CD14-positive monocyte (primary cell): ENCODE measurements at regions not wholly inside any gene's neighbourhood (a gene's known extent, or its start where the extent isn't known, plus 50 kb on each side); places are given as distances from the start of the nearest gene placed in this dataset.
"Not testable (repeated sequence)": the region's sequence is repeated elsewhere in the genome, so short reads cannot be mapped to it uniquely, and the experiment has no call there.

Experiments
- DNase-seq, 3 donors: peaks; one replicate each; pipeline ENCODE4 v3.0.0-alpha.2; 2011 to 2022
- H2AFZ ChIP-seq: 2 replicates; pipeline ENCODE4 v1.6.0; 2012; ENCODE audit warnings: mild to moderate bottlenecking, low read depth, low read length, inconsistent platforms; ENCODE audit not compliant: insufficient read depth, poor library complexity, severe bottlenecking
- H3K27ac ChIP-seq, 2 donors: 1 replicate in 1 of 2; 2 replicates in 1 of 2; pipeline ENCODE4 v1.5.1; 2012 to 2013; ENCODE audit warnings: low read length in 2 of 2, control low read depth in 1 of 2, inconsistent platforms in 1 of 2, low read depth in 1 of 2, mild to moderate bottlenecking in 1 of 2
- H3K27me3 ChIP-seq, 2 donors: one replicate each; pipeline versions ENCODE4 v1.6.0 to v1.6.1; 2011 to 2013; ENCODE audit warnings: low read length in 2 of 2; ENCODE audit not compliant: control insufficient read depth in 2 of 2, insufficient read depth in 2 of 2
- H3K36me3 ChIP-seq, 2 donors: replicated peaks in 1 of 2; 1 replicate in 1 of 2; 2 replicates in 1 of 2; pipeline versions ENCODE4 v1.5.1 to v1.6.1; 2012 to 2013; ENCODE audit warnings: low read length in 2 of 2, control low read depth in 1 of 2, inconsistent platforms in 1 of 2, mild to moderate bottlenecking in 1 of 2; ENCODE audit not compliant: insufficient read depth in 2 of 2, control insufficient read depth in 1 of 2
- H3K4me1 ChIP-seq, 2 donors: 1 replicate in 1 of 2; 2 replicates in 1 of 2; pipeline versions ENCODE4 v1.5.1 to v1.6.1; 2012 to 2013; ENCODE audit warnings: low read length in 2 of 2, control low read depth in 1 of 2, inconsistent platforms in 1 of 2, mild to moderate bottlenecking in 1 of 2, moderate library complexity in 1 of 2; ENCODE audit not compliant: insufficient read depth in 2 of 2, control insufficient read depth in 1 of 2
- H3K4me2 ChIP-seq: replicated peaks from 2 replicates; pipeline ENCODE3; 2012; ENCODE audit warnings: low read length, moderate library complexity, mild to moderate bottlenecking; ENCODE audit not compliant: poor library complexity, severe bottlenecking; ENCODE audit errors: extremely low read depth
- H3K4me3 ChIP-seq, 3 experiments: fragments of 200-600 bp in 1 of 3; sonication (generic) in 1 of 3; replicated peaks in 1 of 3; 1 replicate in 2 of 3; 2 replicates in 1 of 3; pipeline ENCODE4 v1.5.1; 2011 to 2013; ENCODE audit warnings: low read length in 3 of 3, mild to moderate bottlenecking in 3 of 3, control low read depth in 2 of 3, low read depth in 2 of 3, inconsistent platforms in 1 of 3, moderate library complexity in 1 of 3
- H3K79me2 ChIP-seq: 2 replicates; pipeline ENCODE4 v1.6.0; 2012; ENCODE audit warnings: mild to moderate bottlenecking, control low read depth, inconsistent platforms, low read length, moderate library complexity; ENCODE audit not compliant: insufficient read depth
- H3K9ac ChIP-seq: 2 replicates; pipeline ENCODE4 v1.6.0; 2017; ENCODE audit warnings: low read length, mild to moderate bottlenecking; ENCODE audit not compliant: insufficient read depth, poor library complexity, severe bottlenecking
- H3K9me3 ChIP-seq, 2 donors: replicated peaks in 1 of 2; 1 replicate in 1 of 2; 2 replicates in 1 of 2; pipeline versions ENCODE4 v1.5.1 to v1.6.1; 2012 to 2013; ENCODE audit warnings: low read length in 2 of 2, control low read depth in 1 of 2; ENCODE audit not compliant: control insufficient read depth in 1 of 2, insufficient read depth in 1 of 2
- H4K20me1 ChIP-seq: 2 replicates; pipeline ENCODE4 v1.6.0; 2012; ENCODE audit warnings: mild to moderate bottlenecking, low read length, control low read depth, moderate library complexity; ENCODE audit not compliant: insufficient read depth
- H3K27ac Mint-ChIP-seq, 7 donors: one replicate each; pipeline ENCODE4 v1.8.0; 2020; ENCODE audit warnings: mild to moderate bottlenecking in 7 of 7, mixed read lengths in 7 of 7, moderate library complexity in 6 of 7, inconsistent platforms in 2 of 7
- H3K27me3 Mint-ChIP-seq, 3 donors: one replicate each; pipeline ENCODE4 v1.8.0; 2021 to 2022; ENCODE audit warnings: low read depth in 3 of 3, mild to moderate bottlenecking in 3 of 3, mixed read lengths in 3 of 3, moderate library complexity in 3 of 3, inconsistent platforms in 1 of 3
- H3K36me3 Mint-ChIP-seq, 2 donors: one replicate each; pipeline ENCODE4 v1.8.0; 2020; ENCODE audit warnings: mixed read lengths in 2 of 2, inconsistent platforms in 1 of 2, mild to moderate bottlenecking in 1 of 2
- H3K4me1 Mint-ChIP-seq: one replicate; pipeline ENCODE4 v1.8.0; 2020; ENCODE audit warnings: mild to moderate bottlenecking, mixed read lengths
- H3K4me3 Mint-ChIP-seq, 2 donors: one replicate each; pipeline ENCODE4 v1.8.0; 2020; ENCODE audit warnings: mild to moderate bottlenecking in 2 of 2, mixed read lengths in 2 of 2, moderate library complexity in 1 of 2
- H3K9me3 Mint-ChIP-seq, 7 donors: one replicate each; pipeline ENCODE4 v1.8.0; 2020 to 2022; ENCODE audit warnings: mixed read lengths in 7 of 7, mild to moderate bottlenecking in 6 of 7, moderate library complexity in 6 of 7, inconsistent platforms in 2 of 7
- CTCF ChIP-seq: fragments of 200-600 bp; IDR thresholded peaks from one replicate; pipeline ENCODE4 v1.8.0; 2022; ENCODE audit warnings: antibody characterized with exemption, mild to moderate bottlenecking
- WGBS: methylation state at CpG from one replicate; pipeline ENCODE4 v1.1.5; 2013; ENCODE audit warnings: missing lambda C conversion rate; ENCODE audit not compliant: insufficient coverage; 5-methylcytosine and 5-hydroxymethylcytosine counted together
- intact Hi-C, 2 donors: fragments of 100-400 bp; cut with micrococcal nuclease; formaldehyde crosslinking; loops; one replicate each; pipeline versions ENCODE4 v1.15.0 to v1.15.1; 2023

- TF ChIP-seq CTCF, result no peak
- Mint-ChIP-seq H3K36me3 (peaks cover 74 to 88% of the 10 kb centered on the region in 2 donors), H3K4me3 (no peak overlapping the region), H3K4me1 (no peaks in the 10 kb centered on the region), H3K27ac (no peak overlapping the region), H3K27me3 (peaks cover 0 to 2% (median 0%) of the 10 kb centered on the region in 3 donors), H3K9me3 (peaks cover 12 to 20% (median 16%) of the 10 kb centered on the region in 7 donors)
- DNase-seq, result no peak
- intact Hi-C loops, result no loop called here
- Histone ChIP-seq H4K20me1 (peaks cover 5% of the 10 kb centered on the region), H3K27me3 (no peaks in the 10 kb centered on the region), H3K79me2 (no peaks in the 10 kb centered on the region), H3K4me2 (no peak overlapping the region), H3K4me3 (no peak overlapping the region), H3K9me3 (peaks cover 4 to 14% of the 10 kb centered on the region in 2 donors), H2AFZ (no peak overlapping the region), H3K36me3 (peaks cover 70 to 95% of the 10 kb centered on the region in 2 donors), H3K27ac (no peak overlapping the region), H3K9ac (no peak overlapping the region), H3K4me1 (no peaks in the 10 kb centered on the region)
- WGBS, result 100% methylated on average over 1 of the region's 3 CpGs
Observed at GRCh38 chr12:100061814-100062213, 77.1 kb upstream of the ANKS1B start.

GRCh38 chr12:100058482-100059029 is 73.8 kb upstream of the ANKS1B start:
- peaks cover 80 to 97% of the 10 kb centered on the region in 2 donors for H3K36me3 ChIP-seq
- Mint-ChIP-seq H3K27me3 (no peaks in the 10 kb centered on the region), H3K4me3 (no peak overlapping the region), H3K4me1 (no peaks in the 10 kb centered on the region), H3K9me3 (no peaks in the 10 kb centered on the region), H3K27ac (no peak overlapping the region), H3K36me3 (peaks cover 62 to 79% of the 10 kb centered on the region in 2 donors)
- no peaks in the 10 kb centered on the region for H3K4me1 ChIP-seq
- DNase-seq, result no peak
- H3K9me3 ChIP-seq, result no peaks in the 10 kb centered on the region
- H3K9ac ChIP-seq, result no peak overlapping the region
- no peak overlapping the region for H2AFZ ChIP-seq
- no peak for TF ChIP-seq CTCF
- no peak overlapping the region for H3K4me3 ChIP-seq
- H3K4me2 ChIP-seq, result no peak overlapping the region
- no peaks in the 10 kb centered on the region for H4K20me1 ChIP-seq
- H3K27me3 ChIP-seq, result no peaks in the 10 kb centered on the region
- no peak overlapping the region for H3K27ac ChIP-seq
- no CpG with 5 or more reads among the region's 3 CpGs for WGBS
- intact Hi-C loops, result no loop called here
- no peaks in the 10 kb centered on the region for H3K79me2 ChIP-seq

GRCh38 chr12:100046202-100046601 is 61.5 kb upstream of the ANKS1B start:
- H3K79me2 ChIP-seq, H3K9ac ChIP-seq, intact Hi-C loops: not testable (repeated sequence)

More at GRCh38 chr12:100046202-100046601, 61.5 kb upstream of the ANKS1B start:
- not testable (repeated sequence) for H3K9me3 Mint-ChIP-seq, H3K4me1 ChIP-seq, H3K9me3 ChIP-seq, H2AFZ ChIP-seq, H3K27ac ChIP-seq, H3K27me3 Mint-ChIP-seq, H3K27me3 ChIP-seq, H3K4me3 ChIP-seq, H4K20me1 ChIP-seq, H3K4me2 ChIP-seq, H3K4me1 Mint-ChIP-seq, DNase-seq, H3K27ac Mint-ChIP-seq, H3K4me3 Mint-ChIP-seq
- peaks cover 88 to 99% of the 10 kb centered on the region in 2 donors for H3K36me3 Mint-ChIP-seq
- H3K36me3 ChIP-seq, result peaks cover 81 to 93% of the 10 kb centered on the region in 2 donors
- 100% methylated on average over 1 of the region's 3 CpGs for WGBS
